ENCODE measurements at regions not wholly inside any gene's neighbourhood (a gene's known extent, or its start where the extent isn't known, plus 50 kb on each side); places are given as distances from the start of the nearest gene placed in this dataset.

DNA sequence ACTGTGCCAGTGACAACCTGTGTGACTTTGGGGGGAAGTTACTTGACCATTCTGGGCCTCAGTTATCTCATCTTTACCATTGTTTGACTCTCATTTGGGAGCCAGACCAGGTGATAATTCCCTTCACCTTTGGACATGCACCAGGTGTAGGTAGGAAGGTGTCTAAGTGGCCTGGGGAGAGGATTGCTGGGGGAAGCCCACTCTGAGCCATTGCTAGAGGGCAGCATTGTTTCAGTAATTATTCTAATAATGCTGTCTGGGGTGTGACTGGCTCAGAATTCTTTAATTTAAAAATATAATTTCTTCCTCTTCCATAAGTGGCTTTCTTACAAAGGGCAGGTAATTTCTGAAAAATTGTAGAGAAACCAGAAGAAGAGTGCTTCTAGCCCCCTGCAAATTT, 104.3 kb downstream of the RTL9 start (continued):
- TF ChIP-seq, protein P1, sequence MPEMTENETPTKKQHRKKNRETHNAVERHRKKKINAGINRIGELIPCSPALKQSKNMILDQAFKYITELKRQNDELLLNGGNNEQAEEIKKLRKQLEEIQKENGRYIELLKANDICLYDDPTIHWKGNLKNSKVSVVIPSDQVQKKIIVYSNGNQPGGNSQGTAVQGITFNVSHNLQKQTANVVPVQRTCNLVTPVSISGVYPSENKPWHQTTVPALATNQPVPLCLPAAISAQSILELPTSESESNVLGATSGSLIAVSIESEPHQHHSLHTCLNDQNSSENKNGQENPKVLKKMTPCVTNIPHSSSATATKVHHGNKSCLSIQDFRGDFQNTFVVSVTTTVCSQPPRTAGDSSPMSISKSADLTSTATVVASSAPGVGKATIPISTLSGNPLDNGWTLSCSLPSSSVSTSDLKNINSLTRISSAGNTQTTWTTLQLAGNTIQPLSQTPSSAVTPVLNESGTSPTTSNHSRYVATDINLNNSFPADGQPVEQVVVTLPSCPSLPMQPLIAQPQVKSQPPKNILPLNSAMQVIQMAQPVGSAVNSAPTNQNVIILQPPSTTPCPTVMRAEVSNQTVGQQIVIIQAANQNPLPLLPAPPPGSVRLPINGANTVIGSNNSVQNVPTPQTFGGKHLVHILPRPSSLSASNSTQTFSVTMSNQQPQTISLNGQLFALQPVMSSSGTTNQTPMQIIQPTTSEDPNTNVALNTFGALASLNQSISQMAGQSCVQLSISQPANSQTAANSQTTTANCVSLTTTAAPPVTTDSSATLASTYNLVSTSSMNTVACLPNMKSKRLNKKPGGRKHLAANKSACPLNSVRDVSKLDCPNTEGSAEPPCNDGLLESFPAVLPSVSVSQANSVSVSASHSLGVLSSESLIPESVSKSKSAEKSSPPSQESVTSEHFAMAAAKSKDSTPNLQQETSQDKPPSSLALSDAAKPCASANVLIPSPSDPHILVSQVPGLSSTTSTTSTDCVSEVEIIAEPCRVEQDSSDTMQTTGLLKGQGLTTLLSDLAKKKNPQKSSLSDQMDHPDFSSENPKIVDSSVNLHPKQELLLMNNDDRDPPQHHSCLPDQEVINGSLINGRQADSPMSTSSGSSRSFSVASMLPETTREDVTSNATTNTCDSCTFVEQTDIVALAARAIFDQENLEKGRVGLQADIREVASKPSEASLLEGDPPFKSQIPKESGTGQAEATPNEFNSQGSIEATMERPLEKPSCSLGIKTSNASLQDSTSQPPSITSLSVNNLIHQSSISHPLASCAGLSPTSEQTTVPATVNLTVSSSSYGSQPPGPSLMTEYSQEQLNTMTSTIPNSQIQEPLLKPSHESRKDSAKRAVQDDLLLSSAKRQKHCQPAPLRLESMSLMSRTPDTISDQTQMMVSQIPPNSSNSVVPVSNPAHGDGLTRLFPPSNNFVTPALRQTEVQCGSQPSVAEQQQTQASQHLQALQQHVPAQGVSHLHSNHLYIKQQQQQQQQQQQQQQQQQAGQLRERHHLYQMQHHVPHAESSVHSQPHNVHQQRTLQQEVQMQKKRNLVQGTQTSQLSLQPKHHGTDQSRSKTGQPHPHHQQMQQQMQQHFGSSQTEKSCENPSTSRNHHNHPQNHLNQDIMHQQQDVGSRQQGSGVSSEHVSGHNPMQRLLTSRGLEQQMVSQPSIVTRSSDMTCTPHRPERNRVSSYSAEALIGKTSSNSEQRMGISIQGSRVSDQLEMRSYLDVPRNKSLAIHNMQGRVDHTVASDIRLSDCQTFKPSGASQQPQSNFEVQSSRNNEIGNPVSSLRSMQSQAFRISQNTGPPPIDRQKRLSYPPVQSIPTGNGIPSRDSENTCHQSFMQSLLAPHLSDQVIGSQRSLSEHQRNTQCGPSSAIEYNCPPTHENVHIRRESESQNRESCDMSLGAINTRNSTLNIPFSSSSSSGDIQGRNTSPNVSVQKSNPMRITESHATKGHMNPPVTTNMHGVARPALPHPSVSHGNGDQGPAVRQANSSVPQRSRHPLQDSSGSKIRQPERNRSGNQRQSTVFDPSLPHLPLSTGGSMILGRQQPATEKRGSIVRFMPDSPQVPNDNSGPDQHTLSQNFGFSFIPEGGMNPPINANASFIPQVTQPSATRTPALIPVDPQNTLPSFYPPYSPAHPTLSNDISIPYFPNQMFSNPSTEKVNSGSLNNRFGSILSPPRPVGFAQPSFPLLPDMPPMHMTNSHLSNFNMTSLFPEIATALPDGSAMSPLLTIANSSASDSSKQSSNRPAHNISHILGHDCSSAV (CRISPR knock-in tag; IDR thresholded peaks at IDR 0.05; ENCODE audit: borderline replicate concordance) = no peak
- TF ChIP-seq, protein P2, sequence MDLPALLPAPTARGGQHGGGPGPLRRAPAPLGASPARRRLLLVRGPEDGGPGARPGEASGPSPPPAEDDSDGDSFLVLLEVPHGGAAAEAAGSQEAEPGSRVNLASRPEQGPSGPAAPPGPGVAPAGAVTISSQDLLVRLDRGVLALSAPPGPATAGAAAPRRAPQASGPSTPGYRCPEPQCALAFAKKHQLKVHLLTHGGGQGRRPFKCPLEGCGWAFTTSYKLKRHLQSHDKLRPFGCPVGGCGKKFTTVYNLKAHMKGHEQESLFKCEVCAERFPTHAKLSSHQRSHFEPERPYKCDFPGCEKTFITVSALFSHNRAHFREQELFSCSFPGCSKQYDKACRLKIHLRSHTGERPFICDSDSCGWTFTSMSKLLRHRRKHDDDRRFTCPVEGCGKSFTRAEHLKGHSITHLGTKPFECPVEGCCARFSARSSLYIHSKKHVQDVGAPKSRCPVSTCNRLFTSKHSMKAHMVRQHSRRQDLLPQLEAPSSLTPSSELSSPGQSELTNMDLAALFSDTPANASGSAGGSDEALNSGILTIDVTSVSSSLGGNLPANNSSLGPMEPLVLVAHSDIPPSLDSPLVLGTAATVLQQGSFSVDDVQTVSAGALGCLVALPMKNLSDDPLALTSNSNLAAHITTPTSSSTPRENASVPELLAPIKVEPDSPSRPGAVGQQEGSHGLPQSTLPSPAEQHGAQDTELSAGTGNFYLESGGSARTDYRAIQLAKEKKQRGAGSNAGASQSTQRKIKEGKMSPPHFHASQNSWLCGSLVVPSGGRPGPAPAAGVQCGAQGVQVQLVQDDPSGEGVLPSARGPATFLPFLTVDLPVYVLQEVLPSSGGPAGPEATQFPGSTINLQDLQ (CRISPR knock-in tag; IDR thresholded peaks at IDR 0.05) = no peak
- TF ChIP-seq ZNF615 (CRISPR knock-in tag; IDR thresholded peaks at IDR 0.05; ENCODE audit: borderline replicate concordance) = no peak
- TF ChIP-seq, protein P3, sequence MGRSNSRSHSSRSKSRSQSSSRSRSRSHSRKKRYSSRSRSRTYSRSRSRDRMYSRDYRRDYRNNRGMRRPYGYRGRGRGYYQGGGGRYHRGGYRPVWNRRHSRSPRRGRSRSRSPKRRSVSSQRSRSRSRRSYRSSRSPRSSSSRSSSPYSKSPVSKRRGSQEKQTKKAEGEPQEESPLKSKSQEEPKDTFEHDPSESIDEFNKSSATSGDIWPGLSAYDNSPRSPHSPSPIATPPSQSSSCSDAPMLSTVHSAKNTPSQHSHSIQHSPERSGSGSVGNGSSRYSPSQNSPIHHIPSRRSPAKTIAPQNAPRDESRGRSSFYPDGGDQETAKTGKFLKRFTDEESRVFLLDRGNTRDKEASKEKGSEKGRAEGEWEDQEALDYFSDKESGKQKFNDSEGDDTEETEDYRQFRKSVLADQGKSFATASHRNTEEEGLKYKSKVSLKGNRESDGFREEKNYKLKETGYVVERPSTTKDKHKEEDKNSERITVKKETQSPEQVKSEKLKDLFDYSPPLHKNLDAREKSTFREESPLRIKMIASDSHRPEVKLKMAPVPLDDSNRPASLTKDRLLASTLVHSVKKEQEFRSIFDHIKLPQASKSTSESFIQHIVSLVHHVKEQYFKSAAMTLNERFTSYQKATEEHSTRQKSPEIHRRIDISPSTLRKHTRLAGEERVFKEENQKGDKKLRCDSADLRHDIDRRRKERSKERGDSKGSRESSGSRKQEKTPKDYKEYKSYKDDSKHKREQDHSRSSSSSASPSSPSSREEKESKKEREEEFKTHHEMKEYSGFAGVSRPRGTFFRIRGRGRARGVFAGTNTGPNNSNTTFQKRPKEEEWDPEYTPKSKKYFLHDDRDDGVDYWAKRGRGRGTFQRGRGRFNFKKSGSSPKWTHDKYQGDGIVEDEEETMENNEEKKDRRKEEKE (IDR thresholded peaks at IDR 0.05) = no peak
- TF ChIP-seq, protein P4, sequence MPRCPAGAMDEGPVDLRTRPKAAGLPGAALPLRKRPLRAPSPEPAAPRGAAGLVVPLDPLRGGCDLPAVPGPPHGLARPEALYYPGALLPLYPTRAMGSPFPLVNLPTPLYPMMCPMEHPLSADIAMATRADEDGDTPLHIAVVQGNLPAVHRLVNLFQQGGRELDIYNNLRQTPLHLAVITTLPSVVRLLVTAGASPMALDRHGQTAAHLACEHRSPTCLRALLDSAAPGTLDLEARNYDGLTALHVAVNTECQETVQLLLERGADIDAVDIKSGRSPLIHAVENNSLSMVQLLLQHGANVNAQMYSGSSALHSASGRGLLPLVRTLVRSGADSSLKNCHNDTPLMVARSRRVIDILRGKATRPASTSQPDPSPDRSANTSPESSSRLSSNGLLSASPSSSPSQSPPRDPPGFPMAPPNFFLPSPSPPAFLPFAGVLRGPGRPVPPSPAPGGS (CRISPR knock-in tag; IDR thresholded peaks at IDR 0.05) = no peak

All from HepG2 (cell line).